ENCODE measurements at regions not wholly inside any gene's neighbourhood (a gene's known extent, or its start where the extent isn't known, plus 50 kb on each side); places are given as distances from the start of the nearest gene placed in this dataset.

- TF ChIP-seq CTCF (IDR thresholded peaks at IDR 0.05; ENCODE audit: insufficient read depth, low read depth, low read length) (no peak), EZH2 (IDR thresholded peaks at IDR 0.05; ENCODE audit: insufficient read depth, low read length) (no peak)
Observed at GRCh38 chr2:119086327-119086726, 72.2 kb downstream of the C1QL2 start.

All from astrocyte (in vitro differentiated cells and primary cell).